DND-41 (cell line): ENCODE measurements at regions not wholly inside any gene's neighbourhood (a gene's known extent, or its start where the extent isn't known, plus 50 kb on each side); places are given as distances from the start of the nearest gene placed in this dataset.

ENCODE experiments used
- CTCF ChIP-seq: IDR thresholded peaks from 2 replicates; pipeline ENCODE4 v1.5.1; 2012; ENCODE audit warnings: borderline replicate concordance, low read length, moderate library complexity, mild to moderate bottlenecking; ENCODE audit not compliant: poor library complexity, severe bottlenecking; ENCODE audit errors: extremely low read depth
- EZH2 ChIP-seq: IDR thresholded peaks from 3 replicates; pipeline ENCODE4 v1.6.1; 2012; ENCODE audit warnings: borderline replicate concordance, low read depth, mild to moderate bottlenecking, moderate library complexity, low read length, inconsistent platforms; ENCODE audit not compliant: severe bottlenecking

GRCh38 chr10:7008645-7009044 lies 402.2 kb downstream of the SFMBT2 start:
- TF ChIP-seq CTCF (no peak), EZH2 (no peak)
